ENCODE measurements at regions not wholly inside any gene's neighbourhood (a gene's known extent, or its start where the extent isn't known, plus 50 kb on each side); places are given as distances from the start of the nearest gene placed in this dataset.

- TF ChIP-seq ATF3 (IDR thresholded peaks at IDR 0.05) (no peak), CTCF (IDR thresholded peaks at IDR 0.05; ENCODE audit: low read depth, low read length, missing input control) (no peak), MAX (IDR thresholded peaks at IDR 0.05) (no peak), RAD21 (IDR thresholded peaks at IDR 0.05) (no peak), FOXA1 (IDR thresholded peaks at IDR 0.05) (no peak), SP1 (IDR thresholded peaks at IDR 0.05) (no peak), JUND (IDR thresholded peaks at IDR 0.05) (no peak), REST (IDR thresholded peaks at IDR 0.05) (no peak), YY1 (IDR thresholded peaks at IDR 0.05) (no peak), NR2F2 (IDR thresholded peaks at IDR 0.05) (no peak), TAF1 (conservative IDR thresholded peaks at IDR 0.05) (no peak), GABPA (IDR thresholded peaks at IDR 0.05 in 1 of 2, conservative IDR thresholded peaks at IDR 0.05 in 1 of 2) (no peak)
Measured at GRCh38 chr12:91492648-91493047, 310.0 kb upstream of the DCN start.

Measured in liver (tissue), 3 donors.